Stimulated activated CD4-positive, alpha-beta T cell treated with anti-CD3 and anti-CD28 coated beads, TNF-alpha, amount 100 ng/mL, for 4 hours (primary cell): ENCODE measurements at regions not wholly inside any gene's neighbourhood (a gene's known extent, or its start where the extent isn't known, plus 50 kb on each side); places are given as distances from the start of the nearest gene placed in this dataset.
A peak's percentile ranks its signal among the peaks of the same experiment; 100 is the strongest.
"Not testable (repeated sequence)": the region's sequence is repeated elsewhere in the genome, so short reads cannot be mapped to it uniquely, and the experiment has no call there.

Source experiments
- DNase-seq, 3 experiments: peaks; one replicate each; pipeline ENCODE4 v3.0.0-alpha.2; 2020; ENCODE audit warnings: low read depth in 3 of 3

- DNase-seq, result no peak
Measured at GRCh38 chr12:45490232-45490881, 239.1 kb upstream of the ARID2 start.

GRCh38 chr12:45494279-45494678 lies 235.2 kb upstream of the ARID2 start:
- no peak for DNase-seq

GRCh38 chr12:45498645-45499044 lies 230.9 kb upstream of the ARID2 start:
- no peak for DNase-seq

GRCh38 chr12:45502481-45503128 lies 226.9 kb upstream of the ARID2 start:
- no peak for DNase-seq

GRCh38 chr12:45503899-45504298 lies 225.6 kb upstream of the ARID2 start:
- no peak for DNase-seq

GRCh38 chr12:45504316-45505010 lies 225.0 kb upstream of the ARID2 start:
- DNase-seq, result no peak

- no peak for DNase-seq
Measured at GRCh38 chr12:45509187-45509586, 220.3 kb upstream of the ARID2 start.

- DNase-seq, result no peak
Measured at GRCh38 chr12:45509621-45510020, 219.9 kb upstream of the ARID2 start.

- DNase-seq, result no peak
Measured at GRCh38 chr12:45517381-45517780, 212.1 kb upstream of the ARID2 start.

- peak in 2 of 3 experiments; percentile 2 to 28 for DNase-seq
Measured at GRCh38 chr12:45518291-45519235, 210.9 kb upstream of the ARID2 start.

GRCh38 chr12:45522227-45522626 lies 207.3 kb upstream of the ARID2 start:
- no peak for DNase-seq

- not testable (repeated sequence) for DNase-seq
Measured at GRCh38 chr12:45526823-45527222, 202.7 kb upstream of the ARID2 start.

- DNase-seq, result no peak
Measured at GRCh38 chr12:45532113-45532512, 197.4 kb upstream of the ARID2 start.

GRCh38 chr12:45535610-45536180 lies 193.8 kb upstream of the ARID2 start:
- DNase-seq, result no peak

GRCh38 chr12:45536284-45536683 lies 193.2 kb upstream of the ARID2 start:
- DNase-seq, result no peak

- no peak for DNase-seq
Measured at GRCh38 chr12:45540661-45541341, 188.7 kb upstream of the ARID2 start.

- peak; percentile 1 to 18 (median 6) for DNase-seq
Measured at GRCh38 chr12:45543887-45544286, 185.6 kb upstream of the ARID2 start.

GRCh38 chr12:45546545-45546944 lies 183.0 kb upstream of the ARID2 start:
- no peak for DNase-seq

GRCh38 chr12:45547132-45547531 lies 182.4 kb upstream of the ARID2 start:
- no peak for DNase-seq

GRCh38 chr12:45547822-45548221 lies 181.7 kb upstream of the ARID2 start:
- DNase-seq, result no peak

- DNase-seq, result no peak
Measured at GRCh38 chr12:45548426-45548825, 181.1 kb upstream of the ARID2 start.
